HG03571 (cell line): ENCODE measurements at regions not wholly inside any gene's neighbourhood (a gene's known extent, or its start where the extent isn't known, plus 50 kb on each side); places are given as distances from the start of the nearest gene placed in this dataset.

Experiments used
- ATAC-seq: cut with Tn5 transposase; IDR thresholded peaks from one replicate; pipeline ENCODE4 v1.9.1; 2021; ENCODE audit not compliant: unreplicated experiment

DNA sequence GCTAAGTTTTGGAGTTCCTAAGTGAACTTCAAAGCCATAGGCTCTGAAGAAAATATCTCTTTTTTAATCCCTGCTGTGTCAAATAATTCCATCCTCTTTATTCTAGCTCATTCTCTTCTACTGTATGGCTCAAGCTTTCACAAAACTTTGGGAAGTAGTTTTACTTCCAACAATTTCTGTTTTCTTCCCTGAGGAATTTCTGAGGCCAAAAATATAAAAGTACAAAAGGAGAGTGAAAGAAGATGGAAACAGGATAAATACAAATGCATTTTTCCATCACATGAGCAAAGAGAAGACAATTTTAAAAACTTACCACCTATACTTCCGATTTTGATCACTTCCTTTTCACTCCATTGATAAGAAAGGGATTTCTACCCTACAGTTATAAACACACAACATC, 585.7 kb upstream of the DAB2 start:
- ATAC-seq, result no peak

DNA sequence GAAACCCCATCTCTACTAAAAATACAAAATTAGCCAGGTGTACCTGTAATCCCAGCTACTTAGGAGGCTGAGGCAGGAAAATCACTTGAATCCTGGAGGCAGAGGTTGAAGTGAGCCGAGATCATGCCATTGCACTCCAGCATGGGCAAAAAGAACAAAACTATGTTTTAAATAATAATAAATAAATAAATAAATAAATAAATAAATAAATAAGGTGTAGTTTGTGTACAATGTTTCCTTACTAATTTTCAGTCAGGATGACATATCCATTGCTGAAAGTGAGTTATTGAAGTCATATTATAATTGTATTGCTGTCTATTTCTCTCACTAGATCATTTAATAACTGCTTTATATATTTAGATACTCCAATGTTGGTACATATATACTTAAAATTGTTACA, 581.5 kb upstream of the DAB2 start:
- ATAC-seq, result no peak

DNA sequence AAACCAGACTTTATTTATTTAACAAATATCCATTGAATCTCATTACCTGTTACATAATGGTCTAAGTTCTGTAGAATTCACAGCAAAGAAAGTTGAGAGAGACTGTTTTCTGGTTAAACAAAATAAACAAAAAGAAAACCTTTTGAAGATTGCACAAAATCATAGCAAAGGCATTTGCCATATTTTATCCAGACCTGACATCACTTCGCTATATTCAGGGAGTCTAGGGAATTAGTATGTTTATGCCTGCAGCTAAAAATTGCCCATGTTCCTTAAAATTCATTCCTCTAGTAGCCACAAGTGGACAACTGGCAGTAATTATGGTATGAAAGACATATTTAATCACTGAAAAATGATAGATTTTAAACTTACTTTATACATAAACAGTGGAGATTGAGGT, 577.0 kb upstream of the DAB2 start:
- no peak for ATAC-seq

DNA sequence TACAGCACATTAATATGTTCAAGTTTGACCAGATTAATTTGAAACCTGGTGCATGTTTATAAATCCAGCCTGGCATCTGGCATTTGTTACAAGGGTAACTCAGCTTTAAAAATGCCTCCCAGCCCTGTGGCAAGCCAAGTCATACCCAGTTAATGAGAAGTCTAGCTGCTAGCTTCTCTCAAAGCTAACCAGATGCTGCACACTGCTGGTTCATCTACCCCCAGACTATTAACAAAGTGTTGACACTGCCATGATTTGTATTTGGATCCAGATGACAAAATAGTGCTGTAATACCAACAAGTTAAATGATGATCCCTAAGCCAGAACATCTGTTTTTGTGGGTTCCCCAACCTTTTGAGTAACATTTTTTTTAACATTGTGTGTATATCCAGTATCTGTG, 573.7 kb upstream of the DAB2 start:
- no peak for ATAC-seq

DNA sequence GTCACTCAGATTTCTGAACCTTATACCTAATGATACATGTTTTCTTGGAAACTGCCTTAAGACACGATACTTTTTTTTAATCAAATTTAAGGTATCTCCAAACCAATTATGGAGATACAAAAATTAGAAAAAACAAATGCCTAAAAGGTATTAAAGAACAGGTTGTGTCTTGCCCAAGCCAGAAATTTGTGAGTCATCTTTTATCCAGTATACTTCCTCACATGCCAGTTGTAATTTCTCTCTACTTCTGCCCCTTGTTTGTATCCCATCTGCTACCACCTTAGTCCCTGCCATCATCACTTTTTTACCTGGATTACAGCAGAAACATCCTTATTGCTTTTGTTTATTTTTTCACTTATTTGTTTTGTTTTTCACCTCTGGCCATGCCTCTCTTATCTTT, 571.2 kb upstream of the DAB2 start:
- ATAC-seq, result no peak

DNA sequence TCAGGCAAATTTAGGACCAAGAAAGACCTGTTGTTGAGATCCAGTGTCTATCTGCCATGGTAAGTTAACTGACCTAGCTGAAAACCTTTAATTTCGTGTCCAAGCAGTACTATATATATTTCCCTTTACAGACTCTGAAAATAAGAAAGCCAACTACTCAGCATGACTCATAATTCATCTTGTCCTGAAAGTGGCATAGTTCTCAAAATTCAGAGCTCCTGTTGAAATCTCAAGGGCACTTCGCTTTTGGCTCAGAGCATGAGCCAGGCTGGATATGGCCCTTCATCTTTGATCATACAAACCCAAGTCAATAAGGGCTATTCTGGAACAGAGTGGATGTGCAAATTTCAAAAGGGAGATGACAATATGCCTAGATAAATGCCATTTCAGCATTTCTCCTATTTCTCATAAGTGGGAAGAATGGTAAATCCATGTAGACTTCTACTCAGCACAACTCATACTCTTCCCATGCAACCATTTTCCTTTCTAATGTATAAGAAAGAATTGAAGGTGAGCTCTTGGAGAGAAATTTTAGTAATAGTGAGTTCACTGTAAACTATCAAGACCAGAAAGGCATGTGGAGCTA, 567.9 kb upstream of the DAB2 start:
- ATAC-seq, result no peak

DNA sequence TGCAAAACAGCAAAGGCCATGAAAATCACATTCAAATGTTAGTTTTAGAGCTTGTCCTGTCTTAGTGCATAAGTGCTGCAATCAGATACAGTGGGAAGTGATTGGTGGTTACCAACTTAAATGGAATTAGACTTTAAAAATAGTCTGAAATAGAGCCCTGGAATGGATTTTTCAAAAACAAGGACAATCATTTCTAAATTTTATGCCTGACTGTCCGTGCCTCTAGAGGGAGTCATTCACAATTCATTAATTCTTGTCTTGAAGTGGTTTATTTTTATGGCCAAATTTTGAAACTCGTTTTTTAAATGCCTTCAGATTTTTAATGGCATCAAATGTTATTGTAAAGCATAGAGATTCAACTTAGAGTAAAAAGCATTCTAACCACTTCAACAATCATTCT, 561.8 kb upstream of the DAB2 start:
- no peak for ATAC-seq

DNA sequence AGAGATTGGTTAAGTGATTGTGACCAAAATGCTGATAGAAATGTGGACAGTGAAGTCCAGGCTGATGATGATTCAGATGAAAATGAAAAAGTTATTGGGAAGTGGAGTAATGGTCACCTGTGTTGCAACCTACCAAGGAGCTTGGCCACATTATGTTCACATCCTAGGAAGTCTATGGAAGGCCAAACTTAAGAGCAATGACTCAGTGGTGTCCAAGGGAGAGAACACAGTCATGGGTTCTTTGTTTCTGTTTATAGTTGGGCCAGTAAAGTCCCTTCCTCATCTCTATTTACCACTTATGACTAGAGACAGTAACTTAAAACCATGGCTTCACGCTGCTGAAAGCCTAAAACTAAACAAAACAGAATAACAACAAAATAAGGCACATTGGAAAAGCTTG, 555.3 kb upstream of the DAB2 start:
- no peak for ATAC-seq

DNA sequence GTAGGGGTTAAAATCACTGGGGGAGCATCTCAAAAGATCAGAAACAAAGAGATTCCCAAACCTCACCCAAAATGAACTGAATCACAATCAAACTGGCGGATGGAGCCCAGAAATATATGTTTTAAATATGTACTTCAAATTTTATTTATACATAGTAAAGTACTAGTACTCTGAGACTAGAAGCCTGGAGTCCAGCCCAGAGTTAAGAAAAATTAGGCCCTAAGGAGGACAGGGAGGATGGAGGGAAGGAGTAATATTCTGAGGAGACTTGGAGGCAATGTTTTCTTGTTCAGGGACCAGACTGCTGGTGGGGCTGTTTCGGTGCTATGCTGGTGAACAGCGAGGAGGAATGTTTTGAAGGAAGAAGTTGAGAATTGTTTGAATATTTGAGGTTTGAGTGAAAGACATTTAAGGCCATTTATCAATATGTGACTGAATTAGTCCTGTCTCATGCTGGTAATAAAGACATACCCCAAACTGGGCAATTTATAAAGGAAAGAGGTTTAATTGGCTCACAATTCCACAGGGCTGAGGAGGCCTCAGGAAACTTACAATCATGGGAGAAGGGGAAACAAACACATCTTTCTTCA, 552.4 kb upstream of the DAB2 start:
- ATAC-seq, result no peak

DNA sequence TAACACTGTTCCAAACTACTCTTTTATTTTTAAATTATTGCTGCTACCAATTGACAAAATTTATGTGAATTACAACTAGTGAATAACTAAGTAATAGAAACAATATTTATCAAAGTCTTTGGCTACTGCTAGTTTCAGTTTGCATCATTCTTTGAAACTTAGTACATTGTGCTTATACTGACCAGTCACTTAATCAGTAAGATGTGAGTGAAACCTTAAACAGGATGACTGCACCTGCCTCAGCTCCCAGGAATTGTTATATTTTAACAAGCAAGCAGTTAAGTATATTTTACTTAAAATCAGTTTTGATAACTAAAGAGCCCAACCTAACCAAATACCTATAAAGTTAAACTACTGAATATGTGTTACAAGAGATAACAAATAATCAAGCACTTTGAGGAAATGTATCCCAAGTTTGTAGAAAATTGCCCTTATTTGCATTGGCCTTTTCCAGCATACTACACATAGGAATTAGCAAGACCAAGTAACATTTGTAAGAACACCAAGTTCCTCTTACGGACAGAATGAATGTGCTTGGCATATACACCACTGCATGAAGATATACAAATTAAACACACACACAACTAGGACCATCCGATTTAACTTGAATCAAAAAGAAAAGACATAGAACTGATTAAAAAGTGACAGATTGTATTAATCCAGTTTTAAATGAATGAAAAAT, 545.5 kb upstream of the DAB2 start:
- ATAC-seq, result no peak

DNA sequence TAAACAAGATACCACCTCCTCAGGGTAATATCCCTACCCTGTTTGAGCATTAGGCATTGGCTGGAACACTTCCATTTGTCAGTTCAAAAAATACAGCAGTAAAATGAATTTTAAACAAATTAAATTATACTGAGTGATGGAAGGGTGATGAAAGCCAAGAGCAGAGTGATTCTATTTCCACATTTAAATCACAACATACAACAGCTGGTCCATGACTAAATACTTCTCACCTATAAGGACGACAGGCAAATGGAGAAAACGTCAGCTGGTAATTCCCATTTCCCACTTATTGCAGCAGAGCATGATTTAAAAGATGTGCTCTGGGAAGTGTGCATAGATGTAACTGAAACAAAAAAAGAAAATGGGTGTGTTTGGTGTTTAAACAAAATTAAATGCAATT, 543.6 kb upstream of the DAB2 start:
- ATAC-seq, result no peak

DNA sequence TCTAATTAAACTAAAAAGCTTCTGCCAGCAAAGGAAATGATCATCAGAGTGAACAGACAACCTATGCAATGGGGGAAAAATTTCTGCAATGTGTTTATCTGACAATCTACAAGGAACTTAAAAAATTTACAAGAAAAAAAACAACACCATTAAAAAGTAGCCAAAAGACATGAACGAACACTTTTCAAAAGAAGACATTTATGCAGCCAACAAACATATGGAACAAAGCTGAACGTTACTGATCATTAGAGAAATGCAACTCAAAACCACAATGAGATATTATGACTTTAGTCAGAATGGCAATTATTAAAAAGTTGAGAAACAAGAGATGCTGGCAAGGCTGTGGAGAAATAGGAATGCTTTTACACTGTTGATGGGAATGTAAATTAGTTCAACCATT, 530.4 kb upstream of the DAB2 start:
- no peak for ATAC-seq

DNA sequence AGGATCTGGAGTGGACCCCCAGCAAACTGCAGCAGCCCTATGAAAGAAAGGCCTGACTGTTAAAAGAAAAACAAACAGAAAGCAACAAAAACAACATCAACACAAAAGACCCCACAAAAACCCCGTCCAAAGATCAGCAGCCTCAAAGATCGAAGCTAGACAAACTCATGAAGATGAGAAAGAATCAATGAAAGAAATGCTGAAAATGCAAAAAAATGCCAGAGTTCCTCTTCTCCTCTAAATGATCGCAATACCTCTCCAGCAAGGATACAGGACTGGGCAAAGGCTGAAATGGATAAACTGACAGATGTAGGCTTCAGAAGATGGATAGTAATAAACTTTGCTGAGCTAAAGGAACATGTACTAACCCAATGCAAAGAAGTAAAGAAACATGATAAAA, 526.3 kb upstream of the DAB2 start:
- ATAC-seq, result no peak

DNA sequence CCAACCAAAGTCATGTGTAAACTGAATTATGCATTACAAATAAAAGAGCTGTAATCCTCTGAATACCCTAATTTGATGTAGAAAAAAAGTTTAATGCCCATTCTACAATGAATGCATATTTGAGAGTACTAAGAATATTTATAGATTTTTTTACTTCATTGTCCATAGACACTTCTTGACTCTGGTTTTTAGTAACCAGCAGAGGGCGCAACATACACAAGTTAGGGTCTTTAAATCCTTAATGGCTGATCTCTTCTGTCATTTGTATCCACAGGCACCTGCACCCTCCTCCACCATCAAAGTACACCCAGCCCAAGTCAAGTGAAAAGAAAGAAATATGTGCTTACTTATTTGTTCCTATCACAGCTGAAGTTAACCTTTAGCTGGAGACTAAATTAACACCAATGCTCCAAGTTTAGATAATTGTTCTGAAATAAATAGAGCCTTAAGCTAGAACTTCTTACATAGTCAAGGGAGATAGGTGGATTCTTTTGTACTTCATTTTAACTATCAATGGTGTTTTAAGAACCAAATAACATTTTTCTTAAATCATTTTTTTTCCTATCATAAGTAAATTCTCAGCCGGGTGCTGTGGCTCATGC, 524.2 kb upstream of the DAB2 start:
- no peak for ATAC-seq

DNA sequence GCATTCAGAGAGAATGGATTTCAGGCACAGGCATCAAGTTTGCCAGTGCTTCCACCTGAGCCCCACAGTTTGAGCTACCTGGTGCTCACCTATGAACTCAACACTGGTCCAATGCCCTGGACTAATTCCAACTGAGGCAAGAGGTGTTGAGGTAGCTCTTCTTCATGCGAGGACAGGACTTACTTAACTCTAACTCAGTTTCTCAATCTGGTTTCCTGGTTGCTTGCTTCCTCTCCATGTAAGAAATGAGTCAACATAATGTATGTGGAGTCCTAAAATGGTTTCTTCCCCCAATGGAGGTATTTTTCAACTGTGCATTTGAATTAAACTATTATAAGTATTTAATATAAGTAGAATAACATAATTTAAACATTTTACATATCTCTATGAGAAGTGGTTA, 523.6 kb upstream of the DAB2 start:
- ATAC-seq, result no peak

DNA sequence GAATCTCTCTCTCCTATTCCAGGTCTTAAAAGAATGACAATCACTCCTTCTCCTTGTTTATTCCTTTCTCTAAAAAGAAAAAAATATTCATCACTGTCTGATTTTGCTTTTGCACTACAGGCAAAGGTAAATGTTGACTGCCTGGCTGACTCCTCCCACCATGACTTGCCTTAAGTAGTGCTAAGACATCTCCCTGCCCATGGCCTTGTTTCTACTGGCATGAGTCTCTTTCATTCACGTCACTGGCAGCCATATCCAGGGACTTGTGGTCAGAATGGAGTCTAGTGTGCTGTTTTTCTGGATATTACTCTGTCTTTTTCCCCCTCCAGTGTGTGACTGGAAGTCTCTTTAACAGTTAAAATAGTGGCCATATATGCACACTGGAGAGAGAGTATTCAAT, 522.9 kb upstream of the DAB2 start:
- ATAC-seq, result no peak

DNA sequence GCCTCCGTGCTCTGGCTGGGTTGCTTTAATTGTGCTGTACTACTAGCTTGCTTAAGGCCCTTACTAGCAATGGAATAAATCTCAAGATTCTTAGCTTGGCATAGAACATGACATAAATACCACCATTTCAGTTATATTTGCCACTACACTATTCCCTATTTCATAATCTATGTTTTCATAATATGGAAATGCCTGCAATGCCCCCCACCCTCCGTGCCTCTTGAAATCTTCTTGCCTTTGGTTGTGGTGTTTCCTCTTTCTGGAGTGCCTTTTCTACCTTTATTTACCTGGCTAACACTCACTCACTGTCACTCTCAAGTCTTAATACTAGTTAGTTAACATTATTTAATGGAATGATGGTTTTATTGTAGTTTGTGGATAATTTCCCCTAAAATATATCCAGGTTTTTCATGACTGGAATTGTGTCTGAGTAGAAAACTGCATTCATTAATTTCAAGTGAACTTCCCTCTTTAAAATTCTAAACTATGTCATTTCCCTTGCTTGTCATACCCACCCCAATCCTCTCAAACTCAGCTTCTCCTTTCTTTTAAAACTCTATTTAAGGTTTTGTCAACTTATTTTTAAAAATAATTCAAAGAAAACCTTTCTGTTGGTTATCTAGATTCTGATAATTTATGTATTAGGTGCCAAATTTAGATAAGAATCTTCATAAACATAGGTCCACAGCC, 521.7 kb upstream of the DAB2 start:
- ATAC-seq, result no peak

DNA sequence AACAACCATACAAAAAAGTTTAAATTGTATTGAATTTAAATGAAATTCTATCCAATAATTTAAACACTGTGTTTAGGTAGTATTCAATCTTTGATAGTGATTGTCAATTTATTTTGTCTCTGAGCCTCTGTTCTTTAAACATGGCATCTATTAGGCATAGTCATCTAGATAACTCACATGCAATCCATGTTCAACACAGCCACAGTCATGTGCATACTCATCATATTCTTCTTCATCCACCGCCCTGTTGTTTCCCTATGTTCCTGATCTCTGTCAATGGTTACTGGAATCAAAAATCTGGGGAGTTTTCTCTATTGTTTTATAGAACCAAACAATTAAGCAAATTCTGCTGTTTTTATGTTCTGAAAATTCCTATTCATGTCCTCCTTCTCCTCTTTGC, 521.1 kb upstream of the DAB2 start:
- no peak for ATAC-seq

DNA sequence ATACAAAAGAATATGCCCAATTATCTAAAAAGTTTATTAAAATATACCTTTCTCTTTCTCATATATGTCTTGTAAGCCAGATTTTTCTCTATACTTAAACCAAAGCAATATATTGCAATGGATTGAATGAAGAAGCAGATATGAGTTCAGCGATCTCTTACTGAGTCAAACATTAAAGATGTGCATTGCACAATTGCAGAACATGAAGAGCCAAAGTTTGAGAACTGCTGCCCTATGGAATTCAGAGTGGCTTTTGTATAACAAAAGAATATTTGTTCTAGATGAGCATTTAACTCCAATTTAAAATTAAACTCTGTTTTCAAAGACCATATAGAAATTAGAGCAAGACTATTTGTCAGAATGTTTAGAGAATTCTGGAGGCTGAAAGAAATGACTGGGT, 519.0 kb upstream of the DAB2 start:
- ATAC-seq, result no peak

DNA sequence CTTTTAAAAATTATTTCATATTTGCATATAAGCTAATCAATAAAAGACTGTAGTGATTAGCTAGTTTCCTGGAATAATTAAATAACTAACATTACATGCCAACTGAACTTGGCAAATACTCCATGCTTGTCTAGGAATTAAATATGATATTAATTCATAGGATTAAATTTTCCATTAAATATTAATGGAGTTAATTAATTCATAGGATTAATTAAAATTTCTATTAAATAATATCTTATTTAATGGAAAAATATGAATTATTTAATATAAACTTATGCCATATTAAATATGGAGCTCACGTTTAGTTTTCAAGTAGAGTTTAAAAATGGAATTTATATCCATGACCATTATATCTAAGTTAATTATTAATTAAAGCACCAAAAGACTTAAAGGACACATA, 517.8 kb upstream of the DAB2 start:
- ATAC-seq, result no peak

DNA sequence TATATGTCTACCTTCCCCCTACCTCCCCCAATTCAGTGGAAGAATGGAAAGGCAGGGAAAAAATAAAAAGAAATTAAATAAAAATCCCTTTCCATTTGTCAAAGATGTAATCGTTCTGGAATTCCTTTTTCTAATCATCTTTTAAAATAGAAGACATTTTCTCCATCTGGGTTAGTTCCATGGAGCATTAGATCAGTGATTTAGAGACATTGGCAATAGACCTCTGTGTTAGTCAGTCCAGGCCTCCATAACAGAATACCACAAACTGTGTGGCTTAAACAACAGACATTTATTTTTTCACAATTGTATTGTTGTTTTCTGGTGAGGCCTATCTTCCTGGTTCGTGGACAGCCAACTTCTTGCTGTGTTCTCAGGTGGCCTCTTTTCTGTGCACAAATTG, 516.6 kb upstream of the DAB2 start:
- ATAC-seq, result no peak

DNA sequence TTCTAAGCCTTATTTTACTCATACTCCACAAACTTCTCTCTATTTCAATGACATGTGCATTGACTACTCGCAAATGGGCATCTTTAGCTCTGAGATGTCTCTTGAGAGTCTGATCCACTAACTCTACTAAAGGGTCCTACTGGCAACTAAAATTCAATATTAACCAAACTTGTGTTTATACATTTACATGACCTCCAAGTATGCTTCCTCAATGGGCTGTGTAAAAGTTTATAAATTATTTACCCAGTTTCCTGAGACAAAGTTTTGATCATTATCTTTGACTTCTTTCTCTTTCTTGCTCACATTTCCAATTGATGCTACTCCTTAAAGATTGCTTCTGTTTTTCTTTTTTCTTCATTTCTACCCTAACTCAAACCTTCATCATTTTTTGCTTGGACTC, 510.1 kb upstream of the DAB2 start:
- ATAC-seq, result no peak
